ENCODE measurements at regions not wholly inside any gene's neighbourhood (a gene's known extent, or its start where the extent isn't known, plus 50 kb on each side); places are given as distances from the start of the nearest gene placed in this dataset.

DNA sequence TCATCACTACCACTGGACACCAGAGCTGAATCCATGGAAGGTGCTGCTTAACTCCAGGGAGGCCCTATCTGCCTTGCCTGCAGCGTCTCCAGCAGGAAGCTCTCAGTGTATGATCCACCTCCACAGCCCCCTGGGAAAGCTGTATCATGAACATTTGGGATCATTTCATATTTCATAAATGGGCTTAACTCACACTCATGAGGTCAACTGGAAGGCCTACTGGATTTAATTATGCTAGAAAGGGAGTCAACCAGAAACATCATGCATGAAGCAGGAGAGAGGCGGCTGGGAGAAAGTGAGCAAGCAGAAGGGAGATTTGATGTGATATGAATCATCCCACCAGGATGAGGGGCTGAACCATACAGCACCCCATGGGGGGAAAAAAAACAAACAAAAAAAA is 537.7 kb downstream of the TNS1 start:
- Histone ChIP-seq H3K9me3 (replicated peaks in 1 of 11) (no peaks in the 10 kb centered on the region), H3K4me3 (no peak overlapping the region), H4K20me1 (no peaks in the 10 kb centered on the region), H3K36me3 (no peaks in the 10 kb centered on the region), H3K4me1 (peaks cover 0 to 6% (median 2%) of the 10 kb centered on the region in 10 experiments; a peak in 5 of 20 replicates), H3K27ac (no peak overlapping the region), H3K27me3 (0 out of 22 replicates have a peak, but pooled peaks cover 0 to 5% (median 0%) of the 10 kb centered on the region in 11 experiments), H3K4me2 (no peak overlapping the region), H3K9ac (no peak overlapping the region)
- no peak for TF ChIP-seq Cebpa-rat (IDR thresholded peaks at IDR 0.05)

DNA sequence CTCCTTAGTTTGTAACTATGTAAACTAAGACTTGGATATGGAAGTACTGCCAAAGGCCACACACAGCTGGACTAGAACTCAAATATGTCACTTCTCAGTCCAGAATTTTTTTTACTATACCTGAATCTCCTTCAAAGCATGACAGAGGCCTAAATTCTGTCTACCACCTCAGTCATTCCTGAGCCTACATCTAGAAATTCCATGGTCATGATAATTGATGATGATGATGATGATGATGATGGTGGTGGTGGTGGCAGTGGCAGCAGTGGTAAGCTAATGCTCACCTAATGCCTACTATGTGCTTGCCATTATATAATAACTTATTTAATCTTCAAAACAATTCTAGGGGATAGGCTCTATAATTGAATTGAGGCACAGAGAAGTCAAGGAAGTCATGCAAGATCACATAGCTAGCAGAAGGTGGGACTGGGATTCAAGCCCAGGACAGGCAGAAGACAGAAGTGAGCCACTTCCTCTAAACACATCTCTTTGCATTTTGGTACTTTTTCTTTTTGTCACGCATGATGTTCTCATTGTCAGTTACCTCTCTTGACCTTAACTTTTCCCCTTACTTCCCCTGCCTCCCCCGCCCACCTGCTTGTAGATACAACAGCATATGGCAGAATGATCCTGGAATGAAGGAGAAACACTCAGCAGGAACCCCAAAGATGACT is 539.3 kb downstream of the TNS1 start:
- H3K4me2 ChIP-seq = no peak overlapping the region
- H3K36me3 ChIP-seq = no peaks in the 10 kb centered on the region
- TF ChIP-seq Cebpa-rat (IDR thresholded peaks at IDR 0.05) = no peak

GRCh38 chr2:217462121-217462520 is 540.7 kb downstream of the TNS1 start:
- Histone ChIP-seq H3K4me3 (no peak overlapping the region), H4K20me1 (no peaks in the 10 kb centered on the region), H3K4me2 (no peak overlapping the region), H3K4me1 (peaks cover 0 to 6% (median 2%) of the 10 kb centered on the region in 10 experiments; a peak in 5 of 20 replicates), H3K27me3 (no peaks in the 10 kb centered on the region), H3K36me3 (no peaks in the 10 kb centered on the region), H3K27ac (no peak overlapping the region), H3K9ac (no peak overlapping the region), H3K9me3 (replicated peaks in 1 of 11) (peaks cover 0 to 17% (median 0%) of the 10 kb centered on the region in 11 experiments; a peak in 4 of 22 replicates)
- TF ChIP-seq Cebpa-rat (IDR thresholded peaks at IDR 0.05) = no peak

More for the DNA sequence above, 539.3 kb downstream of the TNS1 start:
- H3K27ac ChIP-seq = no peak overlapping the region
- H3K27me3 ChIP-seq = 0 out of 22 replicates have a peak, but pooled peaks cover 0 to 5% (median 0%) of the 10 kb centered on the region in 11 experiments
- no peak overlapping the region for H3K4me3 ChIP-seq
- H3K4me1 ChIP-seq = peaks cover 0 to 6% (median 2%) of the 10 kb centered on the region in 10 experiments; a peak in 5 of 20 replicates
- no peaks in the 10 kb centered on the region for H4K20me1 ChIP-seq
- H3K9ac ChIP-seq = no peak overlapping the region
- peaks cover 0 to 4% (median 0%) of the 10 kb centered on the region in 11 experiments; a peak in 1 of 22 replicates for H3K9me3 ChIP-seq (replicated peaks in 1 of 11)

DNA sequence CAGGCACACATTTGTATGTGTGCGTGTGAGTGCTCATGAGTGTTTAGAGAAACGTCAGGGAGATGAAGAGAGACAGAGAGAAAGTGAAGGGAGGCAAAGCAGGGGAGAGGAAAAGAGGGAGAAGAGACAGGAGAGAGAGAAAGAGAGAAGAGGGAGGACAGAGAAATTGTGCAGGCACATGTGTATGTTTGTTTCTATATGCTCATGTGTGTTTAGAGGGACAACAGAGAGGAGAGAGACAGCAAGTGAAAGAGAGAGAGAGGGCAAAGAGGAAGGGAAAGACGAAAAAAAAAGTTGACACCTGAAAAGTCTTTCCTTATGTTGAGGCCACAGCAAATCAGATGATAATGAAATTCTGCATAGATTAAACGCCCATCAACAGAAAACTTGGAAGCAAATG is 541.1 kb downstream of the TNS1 start:
- no peak overlapping the region for H3K4me2 ChIP-seq
- no peaks in the 10 kb centered on the region for H3K27me3 ChIP-seq
- peaks cover 0 to 2% (median under 1%) of the 10 kb centered on the region in 10 experiments; a peak in 5 of 20 replicates for H3K4me1 ChIP-seq
- H3K36me3 ChIP-seq = no peaks in the 10 kb centered on the region
- no peak overlapping the region for H3K9ac ChIP-seq
- TF ChIP-seq Cebpa-rat (IDR thresholded peaks at IDR 0.05) = no peak
- peaks cover 0 to 17% (median 0%) of the 10 kb centered on the region in 11 experiments; a peak in 4 of 22 replicates for H3K9me3 ChIP-seq (replicated peaks in 1 of 11)
- H4K20me1 ChIP-seq = no peaks in the 10 kb centered on the region
- no peak overlapping the region for H3K4me3 ChIP-seq
- H3K27ac ChIP-seq = no peak overlapping the region

- Histone ChIP-seq H3K4me1 (no peaks in the 10 kb centered on the region), H3K27me3 (no peaks in the 10 kb centered on the region), H4K20me1 (no peaks in the 10 kb centered on the region), H3K27ac (no peak overlapping the region), H3K4me3 (no peak overlapping the region), H3K4me2 (no peak overlapping the region), H3K36me3 (no peaks in the 10 kb centered on the region), H3K9me3 (replicated peaks in 1 of 11) (peaks cover 0 to 17% (median 0%) of the 10 kb centered on the region in 11 experiments; a peak in 4 of 22 replicates), H3K9ac (no peak overlapping the region)
- TF ChIP-seq Cebpa-rat (IDR thresholded peaks at IDR 0.05) = no peak
Measured at GRCh38 chr2:217459680-217460405, 543.0 kb downstream of the TNS1 start.

- Histone ChIP-seq H3K4me1 (no peaks in the 10 kb centered on the region), H3K4me3 (no peak overlapping the region), H3K27me3 (no peaks in the 10 kb centered on the region), H3K9me3 (replicated peaks in 1 of 11) (peaks cover 0 to 17% (median 0%) of the 10 kb centered on the region in 11 experiments; a peak in 4 of 22 replicates), H3K27ac (no peak overlapping the region), H4K20me1 (no peaks in the 10 kb centered on the region), H3K4me2 (no peak overlapping the region), H3K9ac (no peak overlapping the region), H3K36me3 (no peaks in the 10 kb centered on the region)
- TF ChIP-seq Cebpa-rat (IDR thresholded peaks at IDR 0.05) = no peak
Measured at GRCh38 chr2:217459016-217459415, 543.8 kb downstream of the TNS1 start.

DNA sequence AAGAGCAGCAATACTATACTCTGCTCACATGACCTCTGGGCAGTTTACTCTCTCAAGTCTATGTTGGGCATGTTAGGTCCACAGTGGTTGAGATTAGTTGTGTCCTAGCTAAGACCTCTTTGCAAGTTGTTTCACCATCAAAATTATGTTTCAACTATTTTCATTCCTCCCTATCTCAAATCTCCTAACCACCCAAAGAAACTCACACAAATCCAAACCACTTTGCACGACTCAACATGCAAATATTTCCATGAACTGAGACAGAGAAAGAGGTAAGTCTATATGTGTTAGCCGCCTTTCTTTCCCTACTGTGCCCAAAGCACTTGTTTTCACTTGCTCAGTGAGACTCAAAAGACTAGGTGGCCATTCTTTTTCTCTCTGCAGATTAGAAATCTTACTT is 546.8 kb downstream of the TNS1 start:
- no peaks in the 10 kb centered on the region for H3K4me1 ChIP-seq
- no peaks in the 10 kb centered on the region for H4K20me1 ChIP-seq
- H3K9ac ChIP-seq = no peak overlapping the region
- H3K4me3 ChIP-seq = no peak overlapping the region
- H3K27ac ChIP-seq = no peak overlapping the region
- H3K4me2 ChIP-seq = no peak overlapping the region
- no peak for TF ChIP-seq Cebpa-rat (IDR thresholded peaks at IDR 0.05)
- no peaks in the 10 kb centered on the region for H3K36me3 ChIP-seq
- H3K9me3 ChIP-seq (replicated peaks in 1 of 11) = peaks cover 0 to 17% (median 0%) of the 10 kb centered on the region in 11 experiments; a peak in 4 of 22 replicates
- 0 out of 22 replicates have a peak, but pooled peaks cover 0 to 7% (median 0%) of the 10 kb centered on the region in 11 experiments for H3K27me3 ChIP-seq

DNA sequence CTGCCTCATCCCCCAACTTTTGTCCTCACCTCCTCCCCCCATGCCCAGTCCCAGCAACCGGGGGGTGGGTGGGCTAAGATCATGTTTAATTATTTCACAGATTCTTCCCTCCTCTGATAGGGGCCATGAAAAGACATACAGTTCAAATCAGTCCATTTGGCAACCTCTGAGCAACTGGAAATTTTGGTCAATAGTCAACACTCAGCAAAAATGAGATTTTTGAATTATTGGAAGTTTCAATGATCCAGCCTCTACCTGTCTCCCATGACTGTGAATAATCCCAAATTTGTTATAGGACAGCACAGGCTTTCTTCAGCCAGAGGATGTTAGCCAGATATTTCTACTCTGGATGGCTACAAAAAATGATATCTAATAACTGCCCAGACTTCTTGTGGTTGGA is 549.9 kb downstream of the TNS1 start:
- no peak for TF ChIP-seq Cebpa-rat (IDR thresholded peaks at IDR 0.05)
- H3K9me3 ChIP-seq (replicated peaks in 1 of 11) = peaks cover 0 to 8% (median 0%) of the 10 kb centered on the region in 11 experiments; a peak in 4 of 22 replicates
- no peak overlapping the region for H3K27ac ChIP-seq
- no peak overlapping the region for H3K4me3 ChIP-seq
- no peaks in the 10 kb centered on the region for H3K4me1 ChIP-seq
- 0 out of 22 replicates have a peak, but pooled peaks cover 0 to 7% (median 0%) of the 10 kb centered on the region in 11 experiments for H3K27me3 ChIP-seq
- H3K4me2 ChIP-seq = no peak overlapping the region
- no peaks in the 10 kb centered on the region for H4K20me1 ChIP-seq
- no peaks in the 10 kb centered on the region for H3K36me3 ChIP-seq
- no peak overlapping the region for H3K9ac ChIP-seq

DNA sequence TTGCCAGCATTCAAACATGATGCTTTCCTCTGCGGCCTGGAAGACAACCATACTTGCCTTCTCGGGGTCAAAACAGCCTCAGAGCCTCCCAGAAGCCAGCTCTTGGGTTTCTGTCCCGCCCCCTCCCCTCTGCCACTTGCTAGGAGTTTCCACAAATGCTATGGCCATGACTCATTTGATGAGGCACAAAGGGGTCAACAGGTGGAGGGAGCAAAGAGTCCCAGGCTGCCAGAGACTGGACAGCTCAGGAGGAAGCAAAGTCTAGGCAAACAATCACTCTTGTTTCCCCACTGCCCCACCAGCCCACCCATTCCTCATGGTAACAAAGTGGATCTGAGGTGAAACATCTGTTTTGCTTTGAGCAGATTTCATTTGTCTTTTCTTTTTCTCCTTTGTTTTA is 551.1 kb downstream of the TNS1 start:
- Histone ChIP-seq H3K36me3 (no peaks in the 10 kb centered on the region), H3K27ac (no peak overlapping the region), H3K9ac (no peak overlapping the region)

More for the DNA sequence above, 551.1 kb downstream of the TNS1 start:
- no peaks in the 10 kb centered on the region for H4K20me1 ChIP-seq
- H3K9me3 ChIP-seq (replicated peaks in 1 of 11) = no peaks in the 10 kb centered on the region
- TF ChIP-seq Cebpa-rat (IDR thresholded peaks at IDR 0.05) = no peak
- no peak overlapping the region for H3K4me3 ChIP-seq
- no peak overlapping the region for H3K4me2 ChIP-seq
- no peaks in the 10 kb centered on the region for H3K4me1 ChIP-seq
- H3K27me3 ChIP-seq = 0 out of 22 replicates have a peak, but pooled peaks cover 0 to 7% (median 0%) of the 10 kb centered on the region in 11 experiments

All from BLaER1 treated with 17β-estradiol and CSF1 and Interleukin-3, amounts not matched to agents 10 nM and 100 nM (cell line).